MM.1S (cell line): ENCODE measurements at regions not wholly inside any gene's neighbourhood (a gene's known extent, or its start where the extent isn't known, plus 50 kb on each side); places are given as distances from the start of the nearest gene placed in this dataset.

Source experiments
- DNase-seq: peaks from one replicate; pipeline ENCODE4 v3.0.0-alpha.2; 2015
- H2AFZ ChIP-seq: fragments of 300-600 bp; sonication (generic); 2 replicates; pipeline ENCODE4 v1.6.0; 2016; ENCODE audit warnings: antibody characterized with exemption, low read length
- H3F3A ChIP-seq: fragments of 300-600 bp; sonication (generic); 2 replicates; pipeline ENCODE4 v1.6.1; 2016; ENCODE audit warnings: mild to moderate bottlenecking, antibody characterized with exemption, low read length, moderate library complexity, mixed read lengths; ENCODE audit not compliant: insufficient read depth
- H3K27ac ChIP-seq: fragments of 300-600 bp; sonication (generic); 2 replicates; pipeline ENCODE4 v1.5.1; 2016; ENCODE audit warnings: mild to moderate bottlenecking, low read length
- H3K27me3 ChIP-seq: fragments of 300-600 bp; sonication (generic); replicated peaks from 2 replicates; pipeline ENCODE4 v1.6.0; 2016; ENCODE audit warnings: low read length; ENCODE audit not compliant: insufficient read depth
- H3K36me3 ChIP-seq: fragments of 300-600 bp; sonication (generic); replicated peaks from 2 replicates; pipeline ENCODE4 v1.6.1; 2016; ENCODE audit warnings: mild to moderate bottlenecking, low read length, mixed read lengths; ENCODE audit not compliant: insufficient read depth
- H3K4me1 ChIP-seq: fragments of 300-600 bp; sonication (generic); 2 replicates; pipeline ENCODE4 v1.6.1; 2016; ENCODE audit warnings: low read length, mixed read lengths
- H3K4me2 ChIP-seq: fragments of 300-600 bp; sonication (generic); 2 replicates; pipeline ENCODE4 v1.6.0; 2016; ENCODE audit warnings: low read depth, low read length
- H3K4me3 ChIP-seq: fragments of 300-600 bp; sonication (generic); 2 replicates; pipeline ENCODE4 v1.5.1; 2016; ENCODE audit warnings: low read length, mixed read lengths
- H3K79me2 ChIP-seq: fragments of 300-600 bp; sonication (generic); 2 replicates; pipeline ENCODE4 v1.6.1; 2016; ENCODE audit warnings: mixed run types, low read length, mixed read lengths
- H3K9ac ChIP-seq: fragments of 300-600 bp; sonication (generic); 2 replicates; pipeline ENCODE4 v1.6.1; 2016; ENCODE audit warnings: low read length, mixed read lengths
- H3K9me2 ChIP-seq: fragments of 300-600 bp; sonication (generic); replicated peaks from 2 replicates; pipeline ENCODE4 v1.6.1; 2016; ENCODE audit warnings: mild to moderate bottlenecking, low read length, mixed read lengths; ENCODE audit not compliant: insufficient read depth
- H3K9me3 ChIP-seq: fragments of 300-600 bp; sonication (generic); replicated peaks from 2 replicates; pipeline ENCODE4 v1.6.1; 2016; ENCODE audit warnings: mild to moderate bottlenecking, low read length, mixed read lengths; ENCODE audit not compliant: insufficient read depth
- H4K20me1 ChIP-seq: fragments of 300-600 bp; sonication (generic); 2 replicates; pipeline ENCODE4 v1.6.1; 2016; ENCODE audit warnings: mild to moderate bottlenecking, low read length, moderate library complexity, mixed read lengths; ENCODE audit not compliant: insufficient read depth
- CTCF ChIP-seq: fragments of 300-600 bp; sonication (generic); IDR thresholded peaks from 2 replicates; pipeline ENCODE4 v1.5.1; 2016; ENCODE audit warnings: antibody characterized with exemption, low read length, mixed read lengths
- EZH2 ChIP-seq: fragments of 300-600 bp; sonication (generic); optimal IDR thresholded peaks from 2 replicates; pipeline ENCODE3; 2017; ENCODE audit warnings: low read depth, mild to moderate bottlenecking, antibody characterized with exemption, low read length, mixed read lengths
- EZH2phosphoT487 ChIP-seq: fragments of 300-600 bp; sonication (generic); IDR thresholded peaks from 2 replicates; pipeline ENCODE4 v1.6.1; 2018; ENCODE audit warnings: antibody characterized with exemption, low read length

- TF ChIP-seq EZH2phosphoT487: no peak
- TF ChIP-seq CTCF: no peak
- TF ChIP-seq EZH2: no peak
- Histone ChIP-seq H3K9ac (no peak overlapping the region), H2AFZ (no peak overlapping the region), H3K4me3 (no peak overlapping the region), H3K27ac (no peak overlapping the region), H3K9me3 (no peaks in the 10 kb centered on the region), H3K27me3 (no peaks in the 10 kb centered on the region), H3K36me3 (no peaks in the 10 kb centered on the region), H4K20me1 (no peaks in the 10 kb centered on the region), H3K4me2 (no peak overlapping the region), H3K9me2 (no peaks in the 10 kb centered on the region), H3F3A (no peaks in the 10 kb centered on the region), H3K79me2 (no peaks in the 10 kb centered on the region), H3K4me1 (no peaks in the 10 kb centered on the region)
- no peak for DNase-seq
These were observed 187.1 kb downstream of the BCOR start for GRCh38 chrX:39910651-39911050.

DNA sequence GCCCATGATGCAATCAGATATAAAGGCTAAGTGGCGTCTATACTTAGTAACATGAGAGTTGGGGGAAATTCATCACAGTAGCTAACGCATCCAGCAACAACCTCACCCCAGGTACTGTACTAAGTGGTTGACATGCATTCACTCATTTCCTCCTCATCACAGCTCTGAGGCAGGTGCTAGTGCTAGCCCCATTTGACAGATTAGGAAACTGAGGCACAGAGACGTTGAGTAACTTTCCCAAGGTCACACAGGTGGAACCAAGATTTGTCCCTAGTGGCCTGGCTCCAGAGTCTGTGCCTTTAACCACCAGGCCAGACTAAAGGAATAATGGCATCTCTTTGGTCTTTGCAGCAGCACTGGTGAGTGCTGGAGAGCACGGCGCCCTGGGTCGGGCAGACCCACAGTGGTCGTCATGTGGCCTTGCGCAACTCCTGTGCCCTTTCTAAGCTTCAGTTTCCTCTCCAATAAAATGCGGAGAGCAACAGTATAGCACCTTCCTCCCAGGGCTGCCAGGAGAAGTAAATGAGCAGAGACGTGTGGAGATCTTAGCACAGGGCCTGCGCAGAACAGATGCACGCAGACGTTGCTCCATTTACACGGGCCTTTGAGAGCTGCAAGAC is 186.4 kb downstream of the BCOR start:
- Histone ChIP-seq H3K79me2 (no peaks in the 10 kb centered on the region), H3K9me3 (no peaks in the 10 kb centered on the region), H3K27me3 (no peaks in the 10 kb centered on the region), H4K20me1 (no peaks in the 10 kb centered on the region), H2AFZ (no peak overlapping the region), H3K27ac (no peak overlapping the region), H3K4me3 (no peak overlapping the region), H3K9ac (no peak overlapping the region), H3K4me2 (no peak overlapping the region), H3F3A (no peaks in the 10 kb centered on the region), H3K9me2 (no peaks in the 10 kb centered on the region), H3K4me1 (no peaks in the 10 kb centered on the region), H3K36me3 (no peaks in the 10 kb centered on the region)
- TF ChIP-seq EZH2 (no peak), CTCF (no peak), EZH2phosphoT487 (no peak)
- no peak for DNase-seq

DNA sequence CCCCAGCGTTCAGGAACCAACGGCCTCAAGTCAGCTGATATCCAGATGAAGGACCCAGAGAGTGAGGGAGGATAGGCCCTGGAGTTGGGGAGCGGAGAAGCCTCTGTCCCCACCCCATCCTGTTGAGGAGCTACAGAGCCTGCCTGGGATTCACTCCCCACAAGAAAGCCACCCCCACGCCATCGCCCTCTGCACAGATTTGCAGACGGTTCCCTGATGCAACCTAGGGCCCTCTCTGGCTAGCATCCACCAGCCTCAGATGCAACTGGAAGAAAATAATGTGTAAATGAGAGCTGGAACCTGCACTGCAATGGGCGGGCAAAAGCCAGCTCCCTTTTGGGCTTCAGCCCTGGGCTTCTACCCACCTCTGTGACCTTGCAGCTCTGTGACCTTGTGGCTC is 185.6 kb downstream of the BCOR start:
- no peak for TF ChIP-seq CTCF
- no peak for TF ChIP-seq EZH2
- TF ChIP-seq EZH2phosphoT487: no peak
- Histone ChIP-seq H3K9me3 (no peaks in the 10 kb centered on the region), H3K4me1 (no peaks in the 10 kb centered on the region), H3K36me3 (no peaks in the 10 kb centered on the region), H4K20me1 (no peaks in the 10 kb centered on the region), H3K27me3 (no peaks in the 10 kb centered on the region), H3K27ac (no peak overlapping the region), H3K9ac (no peak overlapping the region), H3K4me3 (no peak overlapping the region), H3F3A (no peaks in the 10 kb centered on the region), H3K79me2 (no peaks in the 10 kb centered on the region), H3K9me2 (no peaks in the 10 kb centered on the region), H2AFZ (no peak overlapping the region), H3K4me2 (no peak overlapping the region)
- DNase-seq: no peak
